GM12878 (cell line): ENCODE measurements at regions not wholly inside any gene's neighbourhood (a gene's known extent, or its start where the extent isn't known, plus 50 kb on each side); places are given as distances from the start of the nearest gene placed in this dataset.

Experiments used
- CUX1 ChIP-seq: IDR thresholded peaks from 2 replicates; pipeline ENCODE4 v1.6.1; 2012; ENCODE audit warnings: improper control_type of control experiment, low read depth, low read length; ENCODE audit not compliant: insufficient replicate concordance
- POU2F2 ChIP-seq: IDR thresholded peaks from 3 replicates; pipeline ENCODE4 v1.6.1; 2011; ENCODE audit warnings: low read depth, mild to moderate bottlenecking, low read length, borderline replicate concordance
- PRDM15 ChIP-seq: fragments of 450-650 bp; formaldehyde crosslinking; IDR thresholded peaks from 2 replicates; pipeline ENCODE4 v1.4.0; 2020; ENCODE audit warnings: mild to moderate bottlenecking, moderate library complexity
- RB1 ChIP-seq: fragments of 450-650 bp; formaldehyde crosslinking; IDR thresholded peaks from 2 replicates; pipeline ENCODE4 v1.6.1; 2017; ENCODE audit warnings: mild to moderate bottlenecking, borderline replicate concordance
- WRNIP1 ChIP-seq: IDR thresholded peaks from 2 replicates; pipeline ENCODE4 v1.6.1; 2011; ENCODE audit warnings: low read depth, low read length, improper control_type of control experiment, borderline replicate concordance

GRCh38 chr2:15880226-15881119 lies 59.9 kb upstream of the MYCN start (continued):
- TF ChIP-seq RB1 (no peak), CUX1 (no peak), WRNIP1 (no peak), PRDM15 (CRISPR knock-in tag) (no peak), POU2F2 (no peak)
